Endometrial microvascular endothelial cells (primary cell): ENCODE measurements at regions not wholly inside any gene's neighbourhood (a gene's known extent, or its start where the extent isn't known, plus 50 kb on each side); places are given as distances from the start of the nearest gene placed in this dataset.

Source experiments
- in situ Hi-C: cut with HindIII; loops from 2 replicates; pipeline ENCODE4 v1.10.0; 2017; ENCODE audit warnings: low sequenced_read_pairs, low pct_unique_long_range_greater_than_20kb; ENCODE audit errors: inconsistent ontology term

DNA sequence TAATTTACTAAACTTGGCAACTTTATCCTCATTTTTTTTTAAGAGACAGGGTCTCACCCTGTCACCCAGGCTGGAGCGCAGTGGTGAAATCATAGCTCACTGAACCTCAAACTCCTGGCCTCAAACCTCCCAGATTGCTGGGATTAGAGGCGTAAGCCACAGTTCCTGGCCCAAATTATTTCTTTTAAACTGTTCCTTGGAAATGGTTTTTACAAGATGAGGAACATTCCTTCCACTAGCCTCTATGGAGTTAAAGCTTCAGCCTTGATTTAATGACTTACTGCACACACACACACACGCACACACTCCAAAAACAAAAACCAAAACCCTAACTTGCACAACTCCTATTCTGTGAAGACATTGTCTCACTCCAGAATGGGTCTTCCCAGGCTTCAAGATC, 77.2 kb upstream of the TARS1 start:
- in situ Hi-C loops, result no loop called here

- in situ Hi-C loops, result no loop called here
Observed at GRCh38 chr5:33364406-33364805, 76.4 kb upstream of the TARS1 start.

DNA sequence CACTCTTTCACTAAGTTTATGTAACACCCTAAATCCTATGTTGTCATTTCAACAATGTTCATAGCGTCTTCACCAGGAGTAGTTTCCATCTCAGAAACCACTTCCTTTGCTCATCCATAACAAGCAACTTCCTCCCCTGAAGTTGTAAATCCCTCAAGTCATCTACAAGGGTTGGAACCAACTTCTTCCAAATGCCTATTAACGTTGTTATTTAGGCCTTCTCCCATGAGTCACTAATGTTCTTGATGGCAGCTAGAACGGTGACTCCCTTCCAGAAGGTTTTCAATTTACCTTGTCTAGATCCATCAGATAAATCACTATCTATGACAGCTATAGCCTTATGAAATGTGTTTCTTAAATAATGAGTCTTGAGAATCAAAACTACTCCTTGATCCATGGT, 73.3 kb upstream of the TARS1 start:
- in situ Hi-C loops, result no loop called here

- in situ Hi-C loops, result no loop called here
Observed at GRCh38 chr5:33369485-33370465, 71.0 kb upstream of the TARS1 start.

- in situ Hi-C loops, result no loop called here
Observed at GRCh38 chr5:33370466-33370859, 70.3 kb upstream of the TARS1 start.

DNA sequence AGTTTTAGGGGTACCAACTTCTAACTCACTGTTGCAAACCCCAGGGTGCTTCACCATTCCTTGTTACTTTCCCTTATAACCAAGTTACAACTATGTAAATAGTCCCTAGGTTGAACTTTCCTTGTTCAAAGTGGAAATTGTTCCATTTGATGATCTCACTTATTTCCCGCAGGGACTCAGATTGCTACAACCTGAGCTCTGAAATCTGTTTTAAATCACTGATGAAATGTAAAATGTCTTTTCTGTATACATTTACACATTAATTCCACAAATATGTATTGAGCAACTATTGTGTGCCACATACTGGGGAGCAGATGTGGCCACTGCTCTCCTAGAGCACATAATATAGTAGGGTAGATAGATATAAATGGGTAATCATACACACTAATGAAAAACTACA, 69.1 kb upstream of the TARS1 start:
- in situ Hi-C loops, result no loop called here

DNA sequence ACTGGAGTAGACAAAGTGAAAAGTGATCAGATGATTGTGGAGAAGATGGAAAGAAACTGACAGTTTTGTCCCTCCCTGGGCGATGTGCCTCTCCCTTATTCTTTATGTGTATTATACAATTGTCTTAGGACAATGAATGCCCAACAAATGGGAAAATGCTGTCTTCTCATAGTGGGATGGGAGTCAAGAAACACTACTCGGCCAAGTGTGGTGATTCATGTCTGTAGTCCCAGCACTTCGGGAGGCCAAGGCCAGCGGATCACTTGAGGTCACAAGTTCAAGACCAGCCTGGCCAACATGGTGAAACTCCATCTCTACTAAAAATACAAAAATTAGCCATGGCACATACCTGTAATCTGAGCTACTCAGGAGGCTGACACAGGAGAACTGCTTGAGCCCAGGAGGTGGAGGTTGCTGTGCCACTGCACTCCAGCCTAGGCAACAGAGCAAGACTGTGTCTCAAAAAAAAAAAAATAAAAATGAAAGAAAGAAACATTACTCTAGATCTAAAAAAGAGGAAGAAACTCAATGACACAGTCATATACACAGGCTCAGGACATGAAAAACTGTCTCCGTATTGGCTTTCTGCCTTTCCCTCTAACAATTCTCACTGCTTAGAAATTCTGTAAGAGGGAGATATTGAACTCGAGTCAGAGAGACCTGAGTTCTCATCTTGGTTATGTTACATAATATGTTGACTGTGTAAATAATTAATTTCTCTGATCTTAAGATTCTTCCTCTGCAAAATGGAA, 67.9 kb upstream of the TARS1 start:
- in situ Hi-C loops, result no loop called here

DNA sequence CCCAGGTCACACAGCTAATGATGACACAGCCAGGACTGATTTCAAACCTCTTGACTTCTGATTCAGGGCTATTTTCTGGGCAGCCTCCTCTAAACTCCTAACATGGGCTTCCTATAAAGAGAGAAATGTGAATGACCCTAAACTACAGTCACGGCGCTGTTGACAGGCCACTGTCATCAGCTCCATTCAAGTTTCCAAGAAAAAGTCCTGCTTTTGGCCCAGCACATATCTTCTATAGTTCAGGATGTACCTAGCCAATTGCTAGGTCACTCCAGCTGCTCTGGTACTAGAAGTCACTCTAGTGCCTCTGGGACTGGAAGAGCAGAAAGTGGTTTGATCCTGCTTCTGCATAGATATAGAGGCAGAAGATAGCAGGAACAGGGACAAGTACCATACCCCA, 64.9 kb upstream of the TARS1 start:
- in situ Hi-C loops, result no loop called here

GRCh38 chr5:33379757-33380156, 61.0 kb upstream of the TARS1 start:
- in situ Hi-C loops, result no loop called here

- in situ Hi-C loops, result no loop called here
Observed at GRCh38 chr5:33381243-33381642, 59.5 kb upstream of the TARS1 start.
